ENCODE measurements at regions not wholly inside any gene's neighbourhood (a gene's known extent, or its start where the extent isn't known, plus 50 kb on each side); places are given as distances from the start of the nearest gene placed in this dataset.

GRCh38 chr17:79233916-79234551 lies 159.4 kb downstream of the ENGASE start:
- no peak for DNase-seq

- no peak for DNase-seq
Observed at GRCh38 chr17:79232957-79233356, 158.3 kb downstream of the ENGASE start.

- DNase-seq = no peak
Observed at GRCh38 chr17:79231766-79232287, 157.2 kb downstream of the ENGASE start.

- DNase-seq = no peak
Observed at GRCh38 chr17:79230576-79230975, 156.0 kb downstream of the ENGASE start.

- DNase-seq = no peak
Observed at GRCh38 chr17:79226037-79226436, 151.4 kb downstream of the ENGASE start.

- no peak for DNase-seq
Observed at GRCh38 chr17:79224903-79225302, 150.3 kb downstream of the ENGASE start.

GRCh38 chr17:79224476-79224875 lies 149.9 kb downstream of the ENGASE start:
- DNase-seq = no peak

GRCh38 chr17:79223953-79224352 lies 149.3 kb downstream of the ENGASE start:
- DNase-seq = no peak

GRCh38 chr17:79223471-79223870 lies 148.8 kb downstream of the ENGASE start:
- DNase-seq = no peak

GRCh38 chr17:79221597-79221996 lies 147.0 kb downstream of the ENGASE start:
- DNase-seq = no peak

- DNase-seq = no peak
Observed at GRCh38 chr17:79220713-79221291, 146.2 kb downstream of the ENGASE start.

- DNase-seq = no peak
Observed at GRCh38 chr17:79220201-79220712, 145.6 kb downstream of the ENGASE start.

- DNase-seq = no peak
Observed at GRCh38 chr17:79219208-79219935, 144.7 kb downstream of the ENGASE start.

- DNase-seq = no peak
Observed at GRCh38 chr17:79218825-79219200, 144.2 kb downstream of the ENGASE start.

- DNase-seq = no peak
Observed at GRCh38 chr17:79218175-79218824, 143.7 kb downstream of the ENGASE start.

GRCh38 chr17:79217473-79218135 lies 143.0 kb downstream of the ENGASE start:
- DNase-seq = no peak

- no peak for DNase-seq
Observed at GRCh38 chr17:79216826-79217225, 142.2 kb downstream of the ENGASE start.

- no peak for DNase-seq
Observed at GRCh38 chr17:79216391-79216790, 141.8 kb downstream of the ENGASE start.

GRCh38 chr17:79215631-79216030 lies 141.0 kb downstream of the ENGASE start:
- no peak for DNase-seq

GRCh38 chr17:79214940-79215604 lies 140.4 kb downstream of the ENGASE start:
- DNase-seq = no peak

GRCh38 chr17:79214459-79214858 lies 139.8 kb downstream of the ENGASE start:
- DNase-seq = no peak

GRCh38 chr17:79213305-79213704 lies 138.7 kb downstream of the ENGASE start:
- DNase-seq = no peak
